Mesendoderm (in vitro differentiated cells): ENCODE measurements at regions not wholly inside any gene's neighbourhood (a gene's known extent, or its start where the extent isn't known, plus 50 kb on each side); places are given as distances from the start of the nearest gene placed in this dataset.

Source experiments
- DNase-seq: peaks from one replicate; pipeline ENCODE4 v3.0.0; 2013
- H2AK5ac ChIP-seq: 2 replicates; pipeline ENCODE4 v1.6.1; 2013; ENCODE audit warnings: low read length, inconsistent platforms
- H2BK120ac ChIP-seq: 2 replicates; pipeline ENCODE4 v1.6.1; 2013; ENCODE audit warnings: low read depth, mild to moderate bottlenecking, low read length, moderate library complexity, mixed read lengths
- H2BK15ac ChIP-seq: replicated peaks from 2 replicates; pipeline ENCODE4 v1.6.1; 2013; ENCODE audit warnings: low read depth, mild to moderate bottlenecking, moderate library complexity
- H2BK5ac ChIP-seq: 2 replicates; pipeline ENCODE4 v1.6.1; 2013; ENCODE audit warnings: low read length, inconsistent platforms
- H3K18ac ChIP-seq: 2 replicates; pipeline ENCODE4 v1.6.1; 2013; ENCODE audit warnings: mild to moderate bottlenecking, low read length, mixed read lengths
- H3K23ac ChIP-seq: one replicate; pipeline ENCODE4 v1.6.1; 2013; ENCODE audit warnings: low read length
- H3K27ac ChIP-seq: 2 replicates; pipeline ENCODE4 v1.5.1; 2013; ENCODE audit warnings: low read depth, mild to moderate bottlenecking, inconsistent platforms, low read length, moderate library complexity
- H3K27me3 ChIP-seq: 2 replicates; pipeline ENCODE4 v1.6.1; 2013; ENCODE audit warnings: low read length, control low read depth, mild to moderate bottlenecking, inconsistent platforms; ENCODE audit not compliant: insufficient read depth, poor library complexity
- H3K36me3 ChIP-seq: 2 replicates; pipeline ENCODE4 v1.6.1; 2013; ENCODE audit warnings: low read length, inconsistent platforms; ENCODE audit not compliant: control insufficient read depth, insufficient read depth
- H3K4ac ChIP-seq: one replicate; pipeline ENCODE4 v1.6.1; 2013; ENCODE audit warnings: low read depth, mild to moderate bottlenecking, low read length, moderate library complexity
- H3K4me1 ChIP-seq: 2 replicates; pipeline ENCODE4 v1.6.1; 2013; ENCODE audit warnings: low read depth, low read length, inconsistent platforms; ENCODE audit not compliant: control insufficient read depth
- H3K4me2 ChIP-seq: 2 replicates; pipeline ENCODE4 v1.6.1; 2013; ENCODE audit warnings: low read length
- H3K4me3 ChIP-seq: 2 replicates; pipeline ENCODE4 v1.5.1; 2013; ENCODE audit warnings: mild to moderate bottlenecking, low read length
- H3K56ac ChIP-seq: one replicate; pipeline ENCODE4 v1.6.1; 2013; ENCODE audit warnings: low read length
- H3K79me1 ChIP-seq: 2 replicates; pipeline ENCODE4 v1.6.1; 2013; ENCODE audit warnings: low read length, inconsistent platforms
- H3K79me2 ChIP-seq: 2 replicates; pipeline ENCODE4 v1.6.1; 2013; ENCODE audit warnings: mild to moderate bottlenecking, low read length; ENCODE audit not compliant: control insufficient read depth, insufficient read depth
- H3K9ac ChIP-seq: 2 replicates; pipeline ENCODE4 v1.6.1; 2013; ENCODE audit warnings: low read length, inconsistent platforms
- H4K5ac ChIP-seq: one replicate; pipeline ENCODE4 v1.6.1; 2013; ENCODE audit warnings: low read length
- H4K8ac ChIP-seq: one replicate; pipeline ENCODE4 v1.6.1; 2013; ENCODE audit warnings: low read depth, mild to moderate bottlenecking, control low read depth, low read length, moderate library complexity
- WGBS: extraction: QIAGEN DNeasy Blood & Tissue Kit; methylation state at CpG from one replicate; pipeline ENCODE4 v1.1.7; 2013; ENCODE audit warnings: low lambda C conversion rate, missing lambda C conversion rate; ENCODE audit not compliant: insufficient coverage; ENCODE audit errors: extremely low coverage; 5-methylcytosine and 5-hydroxymethylcytosine counted together

GRCh38 chr11:103636232-103636631 lies 400.2 kb upstream of the DDI1 start:
- H3K9ac ChIP-seq = no peak overlapping the region
- H3K4me1 ChIP-seq = no peaks in the 10 kb centered on the region
- no peak for DNase-seq
- H2AK5ac ChIP-seq = no peak overlapping the region
- H2BK120ac ChIP-seq = no peak overlapping the region
- H3K27me3 ChIP-seq = no peaks in the 10 kb centered on the region
- H3K56ac ChIP-seq = no peak overlapping the region
- no peaks in the 10 kb centered on the region for H3K79me1 ChIP-seq
- H4K8ac ChIP-seq = no peak overlapping the region
- no peak overlapping the region for H3K4me3 ChIP-seq
- H3K36me3 ChIP-seq = no peaks in the 10 kb centered on the region
- no peaks in the 10 kb centered on the region for H3K79me2 ChIP-seq
- no peak overlapping the region for H3K4me2 ChIP-seq
- no peak overlapping the region for H3K27ac ChIP-seq
- H3K23ac ChIP-seq = no peak overlapping the region
- no peak overlapping the region for H2BK15ac ChIP-seq
- H3K4ac ChIP-seq = no peak overlapping the region
- H4K5ac ChIP-seq = no peak overlapping the region
- no peak overlapping the region for H3K18ac ChIP-seq
- WGBS = no CpG with 5 or more reads among the region's 6 CpGs
- no peak overlapping the region for H2BK5ac ChIP-seq

- Histone ChIP-seq H2BK120ac (no peak overlapping the region), H3K23ac (no peak overlapping the region), H4K5ac (no peak overlapping the region), H2BK5ac (no peak overlapping the region), H3K4me2 (no peak overlapping the region), H3K36me3 (no peaks in the 10 kb centered on the region), H3K18ac (no peak overlapping the region), H3K79me1 (no peaks in the 10 kb centered on the region), H3K27ac (no peak overlapping the region), H3K79me2 (no peaks in the 10 kb centered on the region), H2BK15ac (no peak overlapping the region), H3K56ac (no peak overlapping the region), H3K4me3 (no peak overlapping the region), H3K4ac (no peak overlapping the region), H3K27me3 (no peaks in the 10 kb centered on the region), H3K4me1 (no peaks in the 10 kb centered on the region), H3K9ac (no peak overlapping the region), H4K8ac (no peak overlapping the region), H2AK5ac (no peak overlapping the region)
- DNase-seq = no peak
- no CpG with 5 or more reads among the region's 2 CpGs for WGBS
Measured at GRCh38 chr11:103637295-103637694, 399.1 kb upstream of the DDI1 start.

- Histone ChIP-seq H3K36me3 (no peaks in the 10 kb centered on the region), H3K23ac (no peak overlapping the region), H3K18ac (no peak overlapping the region), H3K79me2 (no peaks in the 10 kb centered on the region), H3K27ac (no peak overlapping the region), H3K9ac (no peak overlapping the region), H3K27me3 (no peaks in the 10 kb centered on the region), H3K4me2 (no peak overlapping the region), H2BK15ac (no peak overlapping the region), H3K4ac (no peak overlapping the region), H3K79me1 (no peaks in the 10 kb centered on the region), H3K4me3 (no peak overlapping the region), H2AK5ac (no peak overlapping the region), H3K56ac (no peak overlapping the region), H3K4me1 (no peaks in the 10 kb centered on the region), H2BK5ac (no peak overlapping the region), H4K8ac (no peak overlapping the region), H2BK120ac (no peak overlapping the region), H4K5ac (no peak overlapping the region)
- DNase-seq = no peak
Measured at GRCh38 chr11:103637831-103638230, 398.6 kb upstream of the DDI1 start.

GRCh38 chr11:103644676-103645075 lies 391.8 kb upstream of the DDI1 start:
- H3K18ac ChIP-seq = no peak overlapping the region
- H3K4ac ChIP-seq = no peak overlapping the region
- H2BK5ac ChIP-seq = no peak overlapping the region
- no peaks in the 10 kb centered on the region for H3K4me1 ChIP-seq
- H3K79me1 ChIP-seq = no peaks in the 10 kb centered on the region
- H3K56ac ChIP-seq = no peak overlapping the region
- H2BK120ac ChIP-seq = no peak overlapping the region
- no peak overlapping the region for H4K5ac ChIP-seq
- no peak overlapping the region for H3K9ac ChIP-seq
- no peaks in the 10 kb centered on the region for H3K36me3 ChIP-seq
- H3K27ac ChIP-seq = no peak overlapping the region
- H3K4me2 ChIP-seq = no peak overlapping the region
- H3K23ac ChIP-seq = no peak overlapping the region
- no peak overlapping the region for H2AK5ac ChIP-seq
- no peak overlapping the region for H4K8ac ChIP-seq
- WGBS = no CpG with 5 or more reads among the region's 20 CpGs
- H3K27me3 ChIP-seq = no peaks in the 10 kb centered on the region
- no peak overlapping the region for H2BK15ac ChIP-seq
- H3K4me3 ChIP-seq = no peak overlapping the region
- DNase-seq = no peak
- no peaks in the 10 kb centered on the region for H3K79me2 ChIP-seq

GRCh38 chr11:103648054-103648453 lies 388.4 kb upstream of the DDI1 start:
- no peak overlapping the region for H3K4me3 ChIP-seq
- H3K79me2 ChIP-seq = no peaks in the 10 kb centered on the region
- H3K4me1 ChIP-seq = no peaks in the 10 kb centered on the region
- no peak overlapping the region for H2BK120ac ChIP-seq
- no peaks in the 10 kb centered on the region for H3K36me3 ChIP-seq
- no peak overlapping the region for H3K4me2 ChIP-seq
- H3K27ac ChIP-seq = no peak overlapping the region
- H3K23ac ChIP-seq = no peak overlapping the region
- H3K79me1 ChIP-seq = no peaks in the 10 kb centered on the region
- H4K5ac ChIP-seq = no peak overlapping the region
- no peak overlapping the region for H3K9ac ChIP-seq
- no peak overlapping the region for H2BK5ac ChIP-seq
- DNase-seq = no peak
- no peak overlapping the region for H3K56ac ChIP-seq
- no peak overlapping the region for H4K8ac ChIP-seq
- no peaks in the 10 kb centered on the region for H3K27me3 ChIP-seq
- no peak overlapping the region for H3K4ac ChIP-seq
- no peak overlapping the region for H2AK5ac ChIP-seq
- H3K18ac ChIP-seq = no peak overlapping the region
- H2BK15ac ChIP-seq = no peak overlapping the region

GRCh38 chr11:103648670-103649400 lies 387.6 kb upstream of the DDI1 start:
- no peak for DNase-seq
- Histone ChIP-seq H2BK5ac (no peak overlapping the region), H3K4ac (no peak overlapping the region), H3K4me1 (no peaks in the 10 kb centered on the region), H3K4me2 (no peak overlapping the region), H3K18ac (no peak overlapping the region), H2AK5ac (no peak overlapping the region), H4K8ac (no peak overlapping the region), H3K9ac (no peak overlapping the region), H3K27me3 (no peaks in the 10 kb centered on the region), H3K79me2 (no peaks in the 10 kb centered on the region), H2BK15ac (no peak overlapping the region), H3K79me1 (no peaks in the 10 kb centered on the region), H3K4me3 (no peak overlapping the region), H3K36me3 (no peaks in the 10 kb centered on the region), H4K5ac (no peak overlapping the region), H3K27ac (no peak overlapping the region), H3K23ac (no peak overlapping the region), H2BK120ac (no peak overlapping the region), H3K56ac (no peak overlapping the region)
- no CpG with 5 or more reads among the region's 1 CpG for WGBS
